ENCODE measurements at regions not wholly inside any gene's neighbourhood (a gene's known extent, or its start where the extent isn't known, plus 50 kb on each side); places are given as distances from the start of the nearest gene placed in this dataset.

DNA sequence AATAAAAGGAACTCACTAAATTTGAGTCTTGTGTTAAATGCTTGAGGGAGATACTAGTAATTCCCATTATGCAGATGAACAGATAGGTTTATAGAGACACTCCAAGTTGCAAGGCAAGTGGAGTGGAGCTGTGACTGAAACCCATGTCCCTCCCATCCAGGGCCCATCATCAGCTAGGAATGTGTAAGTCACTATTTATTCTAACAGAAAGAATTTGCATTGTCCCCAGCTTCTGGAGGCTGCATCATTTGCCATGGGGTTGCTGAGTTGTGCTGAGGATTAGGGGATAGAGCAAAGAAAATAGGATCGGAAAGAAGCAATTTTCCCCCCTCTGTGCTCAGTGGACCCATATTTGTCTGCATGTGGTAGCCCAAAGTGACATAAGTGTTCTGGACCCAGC is 197.4 kb upstream of the RGMA start:
- TF ChIP-seq, protein P1, sequence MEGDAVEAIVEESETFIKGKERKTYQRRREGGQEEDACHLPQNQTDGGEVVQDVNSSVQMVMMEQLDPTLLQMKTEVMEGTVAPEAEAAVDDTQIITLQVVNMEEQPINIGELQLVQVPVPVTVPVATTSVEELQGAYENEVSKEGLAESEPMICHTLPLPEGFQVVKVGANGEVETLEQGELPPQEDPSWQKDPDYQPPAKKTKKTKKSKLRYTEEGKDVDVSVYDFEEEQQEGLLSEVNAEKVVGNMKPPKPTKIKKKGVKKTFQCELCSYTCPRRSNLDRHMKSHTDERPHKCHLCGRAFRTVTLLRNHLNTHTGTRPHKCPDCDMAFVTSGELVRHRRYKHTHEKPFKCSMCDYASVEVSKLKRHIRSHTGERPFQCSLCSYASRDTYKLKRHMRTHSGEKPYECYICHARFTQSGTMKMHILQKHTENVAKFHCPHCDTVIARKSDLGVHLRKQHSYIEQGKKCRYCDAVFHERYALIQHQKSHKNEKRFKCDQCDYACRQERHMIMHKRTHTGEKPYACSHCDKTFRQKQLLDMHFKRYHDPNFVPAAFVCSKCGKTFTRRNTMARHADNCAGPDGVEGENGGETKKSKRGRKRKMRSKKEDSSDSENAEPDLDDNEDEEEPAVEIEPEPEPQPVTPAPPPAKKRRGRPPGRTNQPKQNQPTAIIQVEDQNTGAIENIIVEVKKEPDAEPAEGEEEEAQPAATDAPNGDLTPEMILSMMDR (IDR thresholded peaks at IDR 0.05 in 4 of 5, conservative IDR thresholded peaks at IDR 0.05 in 1 of 5), result no peak
- no peak for TF ChIP-seq POLR2A (IDR thresholded peaks at IDR 0.05)

Measured in gastrocnemius medialis (tissue), 4 donors.